Hindlimb muscle (tissue), 1 donor: ENCODE measurements at regions not wholly inside any gene's neighbourhood (a gene's known extent, or its start where the extent isn't known, plus 50 kb on each side); places are given as distances from the start of the nearest gene placed in this dataset.
"Not testable (repeated sequence)": the region's sequence is repeated elsewhere in the genome, so short reads cannot be mapped to it uniquely, and the experiment has no call there.

Source experiments
- DNase-seq: peaks from one replicate; pipeline ENCODE4 v3.0.0-alpha.2; 2013

- no peak for DNase-seq
Measured at GRCh38 chr7:82701949-82702348, 258.4 kb upstream of the CACNA2D1 start.

GRCh38 chr7:82700741-82701140 lies 257.2 kb upstream of the CACNA2D1 start:
- no peak for DNase-seq

- DNase-seq, result no peak
Measured at GRCh38 chr7:82699773-82700186, 256.2 kb upstream of the CACNA2D1 start.

- DNase-seq, result no peak
Measured at GRCh38 chr7:82697897-82698296, 254.3 kb upstream of the CACNA2D1 start.

- DNase-seq, result no peak
Measured at GRCh38 chr7:82696631-82697030, 253.1 kb upstream of the CACNA2D1 start.

- no peak for DNase-seq
Measured at GRCh38 chr7:82694022-82694421, 250.4 kb upstream of the CACNA2D1 start.

- DNase-seq, result no peak
Measured at GRCh38 chr7:82690929-82691328, 247.4 kb upstream of the CACNA2D1 start.

- DNase-seq, result no peak
Measured at GRCh38 chr7:82685214-82685613, 241.6 kb upstream of the CACNA2D1 start.

- no peak for DNase-seq
Measured at GRCh38 chr7:82678716-82679115, 235.1 kb upstream of the CACNA2D1 start.

GRCh38 chr7:82678259-82678658 lies 234.7 kb upstream of the CACNA2D1 start:
- DNase-seq, result no peak

- DNase-seq, result no peak
Measured at GRCh38 chr7:82677493-82677892, 233.9 kb upstream of the CACNA2D1 start.

- no peak for DNase-seq
Measured at GRCh38 chr7:82676777-82677463, 233.3 kb upstream of the CACNA2D1 start.

- DNase-seq, result no peak
Measured at GRCh38 chr7:82675396-82675795, 231.8 kb upstream of the CACNA2D1 start.

- no peak for DNase-seq
Measured at GRCh38 chr7:82674268-82674667, 230.7 kb upstream of the CACNA2D1 start.

DNA sequence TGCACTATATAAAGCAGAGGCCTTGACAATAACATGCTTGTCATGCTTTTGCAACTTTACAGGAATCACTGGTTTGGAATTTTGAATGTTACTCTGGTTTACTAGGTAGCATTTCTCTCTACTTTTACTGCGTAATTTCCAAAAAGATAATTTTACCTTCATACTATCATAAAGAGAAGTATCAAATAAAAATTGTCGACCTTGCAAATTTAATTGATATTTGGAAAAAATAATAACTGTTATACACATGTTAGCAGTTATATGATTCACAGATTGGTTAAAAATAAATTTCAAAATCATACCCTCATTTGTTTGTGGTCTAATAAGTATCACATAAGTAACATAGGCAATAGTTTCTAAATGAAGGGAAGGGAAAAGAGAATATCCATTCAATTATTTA lies 228.5 kb upstream of the CACNA2D1 start:
- DNase-seq, result no peak

- DNase-seq, result no peak
Measured at GRCh38 chr7:82669141-82669540, 225.6 kb upstream of the CACNA2D1 start.

DNA sequence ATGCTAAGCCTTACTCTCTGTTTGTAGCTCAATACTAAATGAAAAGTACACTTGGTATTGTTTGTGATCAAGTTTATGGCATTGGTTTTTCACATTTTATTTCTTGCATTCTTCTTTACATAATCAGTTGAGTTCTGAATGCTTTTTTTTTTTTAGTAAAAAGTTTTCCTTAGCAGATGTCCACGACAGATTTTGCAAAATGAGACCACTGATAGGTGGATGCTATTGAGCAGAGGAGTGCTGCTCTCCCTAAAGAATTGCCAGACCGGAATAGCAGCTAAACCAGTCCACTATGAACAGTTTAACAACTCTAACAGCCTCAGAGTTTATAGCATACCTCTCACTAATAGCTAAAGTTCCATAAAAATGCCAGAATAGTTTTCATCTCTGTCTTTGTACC lies 225.1 kb upstream of the CACNA2D1 start:
- DNase-seq, result no peak

DNA sequence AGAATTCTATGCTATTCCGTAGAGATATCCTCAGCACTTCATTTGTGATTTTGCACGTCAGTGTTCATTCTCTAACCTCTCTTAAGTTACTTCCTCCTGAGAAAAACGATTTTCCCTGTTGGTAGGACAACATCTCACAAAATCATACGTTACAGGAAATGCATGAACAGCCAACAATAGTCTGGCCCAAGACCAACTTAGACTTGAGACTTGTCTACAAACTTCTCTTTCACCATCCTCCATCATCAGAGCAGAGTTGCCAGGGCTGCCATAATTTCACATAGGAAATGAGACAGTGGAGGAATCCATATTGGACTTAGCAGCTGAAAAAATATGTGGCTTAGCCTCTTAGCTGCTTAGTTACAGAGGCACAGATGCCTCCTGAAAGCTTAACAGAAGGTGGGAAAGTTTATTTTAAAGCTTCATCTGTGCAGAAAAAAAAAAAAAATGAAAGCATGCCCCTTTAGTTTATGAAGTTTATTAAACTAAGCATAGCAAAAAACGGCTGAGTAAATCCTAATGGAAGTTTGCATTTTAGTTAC lies 222.5 kb upstream of the CACNA2D1 start:
- no peak for DNase-seq

GRCh38 chr7:82655965-82656364 lies 212.4 kb upstream of the CACNA2D1 start:
- DNase-seq, result no peak

GRCh38 chr7:82650095-82650494 lies 206.5 kb upstream of the CACNA2D1 start:
- DNase-seq, result not testable (repeated sequence)

DNA sequence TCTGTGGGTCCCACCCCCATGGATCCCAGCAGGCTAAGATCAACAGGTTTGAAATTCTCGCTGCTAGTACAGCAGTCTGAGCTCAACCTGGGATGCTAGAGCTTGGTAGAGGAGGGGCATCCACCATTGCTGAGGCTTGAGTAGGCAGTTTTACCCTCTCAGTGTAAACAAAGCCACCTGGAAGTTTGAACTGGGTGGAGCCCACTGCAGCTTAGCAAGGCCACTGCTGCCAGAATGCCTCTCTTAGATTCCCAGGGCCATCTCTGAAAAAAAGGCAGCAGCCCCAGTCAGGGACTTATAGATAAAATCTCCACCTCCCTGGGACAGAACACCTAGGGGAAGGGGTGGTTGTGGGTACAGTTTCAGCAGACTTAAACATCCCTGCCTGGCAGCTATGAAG lies 190.0 kb upstream of the CACNA2D1 start:
- DNase-seq, result no peak

- DNase-seq, result no peak
Measured at GRCh38 chr7:82631998-82632397, 188.4 kb upstream of the CACNA2D1 start.

DNA sequence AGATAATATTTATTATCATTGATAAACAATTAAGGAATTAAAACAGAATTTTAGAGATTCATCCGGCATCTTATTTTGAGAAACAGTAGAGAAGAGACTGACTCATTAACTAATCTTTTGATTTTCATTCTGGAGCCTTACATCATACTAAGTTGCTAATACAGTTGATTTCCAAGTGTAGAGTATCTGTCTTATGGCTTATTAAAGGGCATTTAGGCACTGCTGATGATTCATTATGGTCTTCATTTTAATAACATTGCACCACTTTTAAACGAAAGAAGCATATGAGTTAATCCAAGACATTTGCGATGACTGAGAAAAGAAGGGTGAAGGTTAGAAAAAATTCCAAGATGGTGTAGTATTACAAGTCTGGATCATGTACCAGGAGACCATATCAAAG lies 186.0 kb upstream of the CACNA2D1 start:
- no peak for DNase-seq

GRCh38 chr7:82625377-82625776 lies 181.8 kb upstream of the CACNA2D1 start:
- DNase-seq, result no peak

DNA sequence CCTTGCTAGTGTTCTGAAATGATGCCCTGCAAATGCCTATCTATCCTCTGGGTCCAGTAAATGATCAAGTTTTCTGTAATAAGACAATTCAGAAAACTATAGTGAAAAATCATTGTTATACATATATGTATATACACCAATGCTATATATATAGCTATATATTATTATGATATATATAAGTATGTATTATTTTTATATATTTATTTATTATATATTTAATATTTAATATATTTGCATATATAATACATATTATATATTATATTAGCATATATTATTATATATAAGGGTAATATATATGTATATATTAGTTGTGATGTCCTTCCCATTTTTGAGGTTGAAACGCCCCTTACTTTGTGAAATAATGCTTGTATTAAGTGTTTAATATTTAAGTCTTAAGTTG lies 181.4 kb upstream of the CACNA2D1 start:
- DNase-seq, result no peak
